ENCODE measurements at regions not wholly inside any gene's neighbourhood (a gene's known extent, or its start where the extent isn't known, plus 50 kb on each side); places are given as distances from the start of the nearest gene placed in this dataset.

DNA sequence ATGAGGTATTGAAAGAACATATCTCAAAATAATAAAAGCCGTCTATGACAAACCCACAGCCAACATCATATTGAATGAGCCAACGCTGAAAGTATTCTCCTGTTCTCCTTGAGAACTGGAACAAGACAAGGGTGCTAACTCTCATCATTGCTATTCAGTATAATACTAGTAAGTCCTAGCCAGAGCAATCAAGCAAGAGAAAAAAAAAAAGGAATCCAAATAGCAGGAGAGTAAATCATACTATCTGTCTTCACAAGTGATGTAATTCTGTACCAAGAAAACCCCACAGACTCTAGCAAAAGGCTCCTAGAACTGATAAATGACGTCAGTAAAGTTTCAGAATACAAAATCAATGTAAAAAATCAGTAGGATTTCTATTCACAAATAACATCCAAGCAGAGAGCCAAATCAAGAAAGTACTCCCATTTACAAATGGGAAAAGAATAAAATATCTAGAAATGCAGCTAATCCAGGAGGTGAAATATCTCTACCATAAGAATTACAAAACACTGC is 1632.8 kb downstream of the NCAM2 start (continued):
- TF ChIP-seq, protein P1, sequence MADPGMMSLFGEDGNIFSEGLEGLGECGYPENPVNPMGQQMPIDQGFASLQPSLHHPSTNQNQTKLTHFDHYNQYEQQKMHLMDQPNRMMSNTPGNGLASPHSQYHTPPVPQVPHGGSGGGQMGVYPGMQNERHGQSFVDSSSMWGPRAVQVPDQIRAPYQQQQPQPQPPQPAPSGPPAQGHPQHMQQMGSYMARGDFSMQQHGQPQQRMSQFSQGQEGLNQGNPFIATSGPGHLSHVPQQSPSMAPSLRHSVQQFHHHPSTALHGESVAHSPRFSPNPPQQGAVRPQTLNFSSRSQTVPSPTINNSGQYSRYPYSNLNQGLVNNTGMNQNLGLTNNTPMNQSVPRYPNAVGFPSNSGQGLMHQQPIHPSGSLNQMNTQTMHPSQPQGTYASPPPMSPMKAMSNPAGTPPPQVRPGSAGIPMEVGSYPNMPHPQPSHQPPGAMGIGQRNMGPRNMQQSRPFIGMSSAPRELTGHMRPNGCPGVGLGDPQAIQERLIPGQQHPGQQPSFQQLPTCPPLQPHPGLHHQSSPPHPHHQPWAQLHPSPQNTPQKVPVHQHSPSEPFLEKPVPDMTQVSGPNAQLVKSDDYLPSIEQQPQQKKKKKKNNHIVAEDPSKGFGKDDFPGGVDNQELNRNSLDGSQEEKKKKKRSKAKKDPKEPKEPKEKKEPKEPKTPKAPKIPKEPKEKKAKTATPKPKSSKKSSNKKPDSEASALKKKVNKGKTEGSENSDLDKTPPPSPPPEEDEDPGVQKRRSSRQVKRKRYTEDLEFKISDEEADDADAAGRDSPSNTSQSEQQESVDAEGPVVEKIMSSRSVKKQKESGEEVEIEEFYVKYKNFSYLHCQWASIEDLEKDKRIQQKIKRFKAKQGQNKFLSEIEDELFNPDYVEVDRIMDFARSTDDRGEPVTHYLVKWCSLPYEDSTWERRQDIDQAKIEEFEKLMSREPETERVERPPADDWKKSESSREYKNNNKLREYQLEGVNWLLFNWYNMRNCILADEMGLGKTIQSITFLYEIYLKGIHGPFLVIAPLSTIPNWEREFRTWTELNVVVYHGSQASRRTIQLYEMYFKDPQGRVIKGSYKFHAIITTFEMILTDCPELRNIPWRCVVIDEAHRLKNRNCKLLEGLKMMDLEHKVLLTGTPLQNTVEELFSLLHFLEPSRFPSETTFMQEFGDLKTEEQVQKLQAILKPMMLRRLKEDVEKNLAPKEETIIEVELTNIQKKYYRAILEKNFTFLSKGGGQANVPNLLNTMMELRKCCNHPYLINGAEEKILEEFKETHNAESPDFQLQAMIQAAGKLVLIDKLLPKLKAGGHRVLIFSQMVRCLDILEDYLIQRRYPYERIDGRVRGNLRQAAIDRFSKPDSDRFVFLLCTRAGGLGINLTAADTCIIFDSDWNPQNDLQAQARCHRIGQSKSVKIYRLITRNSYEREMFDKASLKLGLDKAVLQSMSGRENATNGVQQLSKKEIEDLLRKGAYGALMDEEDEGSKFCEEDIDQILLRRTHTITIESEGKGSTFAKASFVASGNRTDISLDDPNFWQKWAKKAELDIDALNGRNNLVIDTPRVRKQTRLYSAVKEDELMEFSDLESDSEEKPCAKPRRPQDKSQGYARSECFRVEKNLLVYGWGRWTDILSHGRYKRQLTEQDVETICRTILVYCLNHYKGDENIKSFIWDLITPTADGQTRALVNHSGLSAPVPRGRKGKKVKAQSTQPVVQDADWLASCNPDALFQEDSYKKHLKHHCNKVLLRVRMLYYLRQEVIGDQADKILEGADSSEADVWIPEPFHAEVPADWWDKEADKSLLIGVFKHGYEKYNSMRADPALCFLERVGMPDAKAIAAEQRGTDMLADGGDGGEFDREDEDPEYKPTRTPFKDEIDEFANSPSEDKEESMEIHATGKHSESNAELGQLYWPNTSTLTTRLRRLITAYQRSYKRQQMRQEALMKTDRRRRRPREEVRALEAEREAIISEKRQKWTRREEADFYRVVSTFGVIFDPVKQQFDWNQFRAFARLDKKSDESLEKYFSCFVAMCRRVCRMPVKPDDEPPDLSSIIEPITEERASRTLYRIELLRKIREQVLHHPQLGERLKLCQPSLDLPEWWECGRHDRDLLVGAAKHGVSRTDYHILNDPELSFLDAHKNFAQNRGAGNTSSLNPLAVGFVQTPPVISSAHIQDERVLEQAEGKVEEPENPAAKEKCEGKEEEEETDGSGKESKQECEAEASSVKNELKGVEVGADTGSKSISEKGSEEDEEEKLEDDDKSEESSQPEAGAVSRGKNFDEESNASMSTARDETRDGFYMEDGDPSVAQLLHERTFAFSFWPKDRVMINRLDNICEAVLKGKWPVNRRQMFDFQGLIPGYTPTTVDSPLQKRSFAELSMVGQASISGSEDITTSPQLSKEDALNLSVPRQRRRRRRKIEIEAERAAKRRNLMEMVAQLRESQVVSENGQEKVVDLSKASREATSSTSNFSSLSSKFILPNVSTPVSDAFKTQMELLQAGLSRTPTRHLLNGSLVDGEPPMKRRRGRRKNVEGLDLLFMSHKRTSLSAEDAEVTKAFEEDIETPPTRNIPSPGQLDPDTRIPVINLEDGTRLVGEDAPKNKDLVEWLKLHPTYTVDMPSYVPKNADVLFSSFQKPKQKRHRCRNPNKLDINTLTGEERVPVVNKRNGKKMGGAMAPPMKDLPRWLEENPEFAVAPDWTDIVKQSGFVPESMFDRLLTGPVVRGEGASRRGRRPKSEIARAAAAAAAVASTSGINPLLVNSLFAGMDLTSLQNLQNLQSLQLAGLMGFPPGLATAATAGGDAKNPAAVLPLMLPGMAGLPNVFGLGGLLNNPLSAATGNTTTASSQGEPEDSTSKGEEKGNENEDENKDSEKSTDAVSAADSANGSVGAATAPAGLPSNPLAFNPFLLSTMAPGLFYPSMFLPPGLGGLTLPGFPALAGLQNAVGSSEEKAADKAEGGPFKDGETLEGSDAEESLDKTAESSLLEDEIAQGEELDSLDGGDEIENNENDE (IDR thresholded peaks at IDR 0.05; ENCODE audit: insufficient replicate concordance, low read length): no peak
- TF ChIP-seq E2F6 (IDR thresholded peaks at IDR 0.05) (no peak), POU5F1 (IDR thresholded peaks at IDR 0.05; ENCODE audit: low read depth, low read length) (no peak), NRF1 (IDR thresholded peaks at IDR 0.05; ENCODE audit: low read depth, low read length) (no peak), POLR2AphosphoS5 (IDR thresholded peaks at IDR 0.05; ENCODE audit: low read depth, low read length) (no peak), POLR2A (IDR thresholded peaks at IDR 0.05; ENCODE audit: control extremely low read depth in 1 of 2, low read depth in 2 of 2, low read length in 2 of 2) (no peak), TAF1 (IDR thresholded peaks at IDR 0.05; ENCODE audit: low read depth, low read length) (no peak), CREB1 (IDR thresholded peaks at IDR 0.05) (no peak), BRCA1 (IDR thresholded peaks at IDR 0.05; ENCODE audit: low read depth, low read length) (no peak), EGR1 (IDR thresholded peaks at IDR 0.05; ENCODE audit: borderline replicate concordance, low read depth, low read length) (no peak)

Measured in H1 (cell line).